HCT116 (cell line): ENCODE measurements at regions not wholly inside any gene's neighbourhood (a gene's known extent, or its start where the extent isn't known, plus 50 kb on each side); places are given as distances from the start of the nearest gene placed in this dataset.

Experiments used
- ATAC-seq: fragments of 200-7000 bp; cut with Tn5 transposase; 2 replicates; pipeline ENCODE4 v1.9.1; 2020; ENCODE audit warnings: mild to moderate bottlenecking, moderate library complexity
- BruUV-seq: library from RNA; stranded (reverse); fragments of 400-500 nt; replicated peaks from 2 replicates; lab custom pipeline; 2021; lab: Mats Ljungman, UMichigan
- CTCF ChIA-PET: fragments of 300-600 bp; sonication (Branson Sonifier 250); formaldehyde crosslinking; loops from one replicate; lab custom pipeline; 2021; ENCODE audit warnings: antibody characterized with exemption; lab: Charles Lee
- POLR2A ChIA-PET: fragments of 300-600, 350-600 bp; sonication (Branson Sonifier 250); formaldehyde crosslinking; loops from one replicate; lab custom pipeline; 2021; ENCODE audit warnings: antibody characterized with exemption; lab: Charles Lee
- RAD21 ChIA-PET, 2 experiments: fragments of 300-600 bp; sonication (Branson Sonifier 250); formaldehyde crosslinking; loops; one replicate each; lab custom pipeline; 2023; ENCODE audit warnings: low total read pairs in 2 of 2; ENCODE audit not compliant: uncharacterized antibody in 2 of 2, unreplicated experiment in 2 of 2, low non-redundant PET in 1 of 2; lab: Charles Lee
- DNase-seq: peaks from one replicate; pipeline ENCODE4 v3.0.0-alpha.2; 2010; ENCODE audit warnings: low read depth, low spot score
- H2AFZ ChIP-seq: fragments of 200-600 bp; shearing (Covaris generic), sonication (generic); 2 replicates; pipeline ENCODE4 v1.6.1; 2017; ENCODE audit warnings: low read depth, mixed run types, mixed read lengths, antibody characterized with exemption, low read length; ENCODE audit not compliant: poor library complexity, severe bottlenecking
- H3K27ac ChIP-seq: 2 replicates; pipeline ENCODE4 v1.5.1; 2012; ENCODE audit warnings: low read depth, low read length
- H3K27me3 ChIP-seq: fragments of 200-600 bp; sonication (generic); 2 replicates; pipeline ENCODE4 v1.6.1; 2016; ENCODE audit warnings: mixed run types, low read length, mixed read lengths; ENCODE audit not compliant: insufficient read depth
- H3K36me3 ChIP-seq, 2 experiments: fragments of 200-500 bp in 1 of 2; fragments of 200-600 bp in 1 of 2; sonication (Bioruptor generic) in 1 of 2; sonication (generic) in 1 of 2; 2 replicates each; pipeline versions ENCODE4 v1.5.1 to v1.6.1; 2014 to 2016; ENCODE audit warnings: low read length in 2 of 2, inconsistent platforms in 1 of 2, mixed read lengths in 1 of 2, mixed run types in 1 of 2; ENCODE audit not compliant: insufficient read depth in 2 of 2, control insufficient read depth in 1 of 2
- H3K4me1 ChIP-seq, 2 experiments: fragments of 200-600 bp in 1 of 2; sonication (generic) in 1 of 2; 2 replicates each; pipeline versions ENCODE4 v1.5.1 to v1.6.1; 2012 to 2017; ENCODE audit warnings: low read length in 2 of 2, inconsistent platforms in 1 of 2, mild to moderate bottlenecking in 1 of 2, mixed read lengths in 1 of 2, mixed run types in 1 of 2, moderate library complexity in 1 of 2; ENCODE audit not compliant: insufficient read depth in 2 of 2, control insufficient read depth in 1 of 2
- H3K4me2 ChIP-seq: fragments of 200-600 bp; sonication (generic); 2 replicates; pipeline ENCODE4 v1.6.1; 2017; ENCODE audit warnings: mixed run types, low read length, mixed read lengths
- H3K4me3 ChIP-seq, 2 experiments: fragments of 200-600 bp in 1 of 2; sonication (generic) in 1 of 2; replicated peaks in 1 of 2; 2 replicates each; pipeline ENCODE4 v1.5.1; 2011 to 2016; ENCODE audit warnings: low read length in 2 of 2, control low read depth in 1 of 2, low read depth in 1 of 2, mild to moderate bottlenecking in 1 of 2, mixed read lengths in 1 of 2, mixed run types in 1 of 2
- H3K79me2 ChIP-seq: fragments of 200-600 bp; sonication (generic); 2 replicates; pipeline ENCODE4 v1.6.1; 2017; ENCODE audit warnings: mild to moderate bottlenecking, mixed run types, low read length, moderate library complexity, mixed read lengths; ENCODE audit not compliant: insufficient read depth
- H3K9ac ChIP-seq: fragments of 200-600 bp; sonication (generic); 2 replicates; pipeline ENCODE4 v1.6.1; 2016; ENCODE audit warnings: low read length, mixed read lengths
- H3K9me2 ChIP-seq: fragments of 200-600 bp; sonication (generic), shearing (Covaris generic); 2 replicates; pipeline ENCODE4 v1.6.1; 2017; ENCODE audit warnings: mixed run types, mild to moderate bottlenecking, moderate library complexity; ENCODE audit not compliant: insufficient read depth
- H3K9me3 ChIP-seq, 2 experiments: fragments of 200-500 bp in 1 of 2; fragments of 200-600 bp in 1 of 2; sonication (Bioruptor generic) in 1 of 2; sonication (generic) in 1 of 2; 2 replicates each; pipeline ENCODE4 v1.6.1; 2014 to 2017; ENCODE audit warnings: low read length in 2 of 2, mixed read lengths in 2 of 2, inconsistent platforms in 1 of 2, low read depth in 1 of 2, mild to moderate bottlenecking in 1 of 2, mixed run types in 1 of 2, moderate library complexity in 1 of 2; ENCODE audit not compliant: control insufficient read depth in 1 of 2, insufficient read depth in 1 of 2
- H4K20me1 ChIP-seq: fragments of 200-600 bp; sonication (generic), shearing (Covaris generic); 2 replicates; pipeline ENCODE4 v1.6.1; 2017; ENCODE audit warnings: mixed run types, mild to moderate bottlenecking, moderate library complexity; ENCODE audit not compliant: insufficient read depth
- CTCF ChIP-seq, 3 experiments: fragments of 200-600 bp in 1 of 3; sonication (generic) in 1 of 3; IDR thresholded peaks in 2 of 3; conservative IDR thresholded peaks in 1 of 3; 2 replicates each; pipeline ENCODE4 v1.5.1; 2012 to 2017; ENCODE audit warnings: low read depth in 2 of 3, low read length in 2 of 3, antibody characterized with exemption in 1 of 3, borderline replicate concordance in 1 of 3, control low read depth in 1 of 3, mild to moderate bottlenecking in 1 of 3, mixed read lengths in 1 of 3, mixed run types in 1 of 3, moderate library complexity in 1 of 3; ENCODE audit not compliant: insufficient read depth in 1 of 3
- EZH2phosphoT487 ChIP-seq: fragments of 200-600 bp; IDR thresholded peaks from 2 replicates; pipeline ENCODE4 v1.6.1; 2018; ENCODE audit warnings: antibody characterized with exemption, borderline replicate concordance
- FOSL1 ChIP-seq: IDR thresholded peaks from 2 replicates; pipeline ENCODE4 v1.6.1; 2012; ENCODE audit warnings: low read depth
- RAD21 ChIP-seq: IDR thresholded peaks from 2 replicates; pipeline ENCODE4 v1.6.1; 2012; ENCODE audit warnings: low read depth, mild to moderate bottlenecking
- TCF7L2 ChIP-seq: IDR thresholded peaks from 2 replicates; pipeline ENCODE4 v1.7.0; 2011; ENCODE audit warnings: borderline replicate concordance, inconsistent platforms; ENCODE audit not compliant: insufficient read depth, insufficient read length; ENCODE audit errors: extremely low read depth
- YY1 ChIP-seq: IDR thresholded peaks from 2 replicates; pipeline ENCODE4 v1.6.1; 2011; ENCODE audit warnings: low read length, low read depth, moderate library complexity, mild to moderate bottlenecking; ENCODE audit not compliant: insufficient replicate concordance; ENCODE audit errors: extremely low read depth
- intact Hi-C: fragments of 100-400 bp; cut with micrococcal nuclease; formaldehyde crosslinking; loops from 2 replicates; pipeline ENCODE4 v1.10.0; 2022

- CTCF ChIA-PET, result no interaction called here
Observed at GRCh38 chr12:11510671-11511070, 115.3 kb upstream of the PRB2 start.

GRCh38 chr12:11513288-11513687 is 117.9 kb upstream of the PRB2 start:
- POLR2A ChIA-PET, result no interaction called here

More at GRCh38 chr12:11510671-11511070, 115.3 kb upstream of the PRB2 start:
- Histone ChIP-seq H3K27me3 (peaks cover 38% of the 10 kb centered on the region), H3K4me2 (no peak overlapping the region), H3K9me3 (no peaks in the 10 kb centered on the region), H3K27ac (no peak overlapping the region), H3K79me2 (no peaks in the 10 kb centered on the region), H2AFZ (no peak overlapping the region), H3K4me1 (no peaks in the 10 kb centered on the region), H3K9ac (no peak overlapping the region), H3K4me3 (no peak overlapping the region), H3K9me2 (no peaks in the 10 kb centered on the region), H4K20me1 (no peaks in the 10 kb centered on the region), H3K36me3 (no peaks in the 10 kb centered on the region)
- DNase-seq, result no peak
- TF ChIP-seq EZH2phosphoT487, result no peak
- intact Hi-C loops, result no loop called here
- ChIA-PET POLR2A (no interaction called here), RAD21 (no interaction called here)
- no peak for ATAC-seq
- BruUV-seq, result no TSS peak

More at GRCh38 chr12:11513288-11513687, 117.9 kb upstream of the PRB2 start:
- DNase-seq, result peak; percentile 23
- H3K4me2 ChIP-seq, result no peak overlapping the region
- no peaks in the 10 kb centered on the region for H3K9me3 ChIP-seq
- intact Hi-C loops, result no loop called here
- ChIA-PET RAD21 (no interaction called here), CTCF (interaction anchor here (1.0 to 1.3 kb wide), 3 partner anchors 16 to 742 kb away, joined by 3 to 7 read pairs (median 4); no protein-coding TSS in a partner anchor)
- ATAC-seq, result peak; percentile 75
- H3K9ac ChIP-seq, result no peak overlapping the region
- H3K4me3 ChIP-seq, result no peak overlapping the region
- no peaks in the 10 kb centered on the region for H3K79me2 ChIP-seq
- H3K4me1 ChIP-seq, result no peaks in the 10 kb centered on the region
- TF ChIP-seq YY1, result no peak
- no peak for TF ChIP-seq TCF7L2
- peak; percentile 26 to 45 (median 41); a peak in 5 of 6 replicates for TF ChIP-seq CTCF (IDR thresholded peaks at IDR 0.05 in 2 of 3, conservative IDR thresholded peaks at IDR 0.05 in 1 of 3; ENCODE audit: borderline replicate concordance in 1 of 3, insufficient read depth in 1 of 3, low read depth in 2 of 3, low read length in 2 of 3)
- no peak for TF ChIP-seq RAD21
- TF ChIP-seq FOSL1, result no peak
- no peak for TF ChIP-seq EZH2phosphoT487
- TF ChIP-seq, all 23 proteins: peak for 1
- BruUV-seq, result no TSS peak
- Histone ChIP-seq H2AFZ (no peak overlapping the region), H3K27me3 (peaks cover 41% of the 10 kb centered on the region), H4K20me1 (no peaks in the 10 kb centered on the region), H3K9me2 (no peaks in the 10 kb centered on the region), H3K36me3 (no peaks in the 10 kb centered on the region), H3K27ac (no peak overlapping the region)
